CD4-positive, alpha-beta memory T cell (primary cell): ENCODE measurements at regions not wholly inside any gene's neighbourhood (a gene's known extent, or its start where the extent isn't known, plus 50 kb on each side); places are given as distances from the start of the nearest gene placed in this dataset.
A peak's percentile ranks its signal among the peaks of the same experiment; 100 is the strongest.

ENCODE experiments used
- CTCF ChIA-PET: fragments of 350-600 bp; sonication (Branson Sonifier 250); formaldehyde crosslinking; loops from one replicate; lab custom pipeline; 2021; ENCODE audit warnings: inconsistent platforms; ENCODE audit not compliant: partially characterized antibody; lab: Charles Lee
- POLR2A ChIA-PET: fragments of 350-600 bp; sonication (Branson Sonifier 250); formaldehyde crosslinking; loops from one replicate; lab custom pipeline; 2021; ENCODE audit not compliant: partially characterized antibody; lab: Charles Lee
- DNase-seq, 5 donors: peaks; one replicate each; pipeline versions ENCODE4 v3.0.0 to v3.0.0-alpha.2; 2020 to 2022; ENCODE audit warnings: mixed read lengths in 1 of 5
- H3K27ac ChIP-seq: one replicate; pipeline ENCODE4 v1.7.0; 2013; ENCODE audit warnings: low read depth, low read length
- H3K27me3 ChIP-seq: 2 replicates; pipeline ENCODE4 v1.7.0; 2013; ENCODE audit warnings: mild to moderate bottlenecking, low read length, moderate library complexity; ENCODE audit not compliant: insufficient read depth
- H3K36me3 ChIP-seq: 2 replicates; pipeline ENCODE4 v1.7.0; 2013; ENCODE audit warnings: mild to moderate bottlenecking, low read length, moderate library complexity; ENCODE audit not compliant: insufficient read depth
- H3K4me1 ChIP-seq: 2 replicates; pipeline ENCODE4 v1.7.0; 2013; ENCODE audit warnings: mild to moderate bottlenecking, low read length, moderate library complexity; ENCODE audit not compliant: insufficient read depth
- H3K4me3 ChIP-seq, 2 donors: one replicate each; pipeline ENCODE4 v1.7.0; 2013; ENCODE audit warnings: low read length in 2 of 2, mild to moderate bottlenecking in 1 of 2
- H3K9me3 ChIP-seq, 2 donors: one replicate each; pipeline ENCODE4 v1.7.0; 2013; ENCODE audit warnings: low read length in 2 of 2, control low read depth in 1 of 2; ENCODE audit not compliant: control insufficient read depth in 1 of 2
- H3K27ac Mint-ChIP-seq, 7 donors: one replicate each; pipeline ENCODE4 v1.8.0; 2020 to 2021; ENCODE audit warnings: mixed read lengths in 7 of 7, mild to moderate bottlenecking in 6 of 7, inconsistent platforms in 3 of 7, moderate library complexity in 3 of 7
- H3K27me3 Mint-ChIP-seq, 2 donors: one replicate each; pipeline ENCODE4 v1.8.0; 2020 to 2021; ENCODE audit warnings: mixed read lengths in 2 of 2
- H3K36me3 Mint-ChIP-seq, 2 donors: one replicate each; pipeline ENCODE4 v1.8.0; 2020 to 2021; ENCODE audit warnings: mixed read lengths in 2 of 2, inconsistent platforms in 1 of 2, mild to moderate bottlenecking in 1 of 2
- H3K4me1 Mint-ChIP-seq, 4 donors: one replicate each; pipeline ENCODE4 v1.8.0; 2020 to 2021; ENCODE audit warnings: mixed read lengths in 4 of 4, mild to moderate bottlenecking in 1 of 4
- H3K4me3 Mint-ChIP-seq, 8 donors: one replicate each; pipeline ENCODE4 v1.8.0; 2020 to 2021; ENCODE audit warnings: mixed read lengths in 8 of 8, mild to moderate bottlenecking in 7 of 8, moderate library complexity in 6 of 8, inconsistent platforms in 3 of 8
- H3K9me3 Mint-ChIP-seq, 8 donors: one replicate each; pipeline ENCODE4 v1.8.0; 2020 to 2021; ENCODE audit warnings: mixed read lengths in 8 of 8, mild to moderate bottlenecking in 5 of 8, inconsistent platforms in 3 of 8, moderate library complexity in 1 of 8
- intact Hi-C: fragments of 100-400 bp; cut with micrococcal nuclease; formaldehyde crosslinking; loops from one replicate; pipeline ENCODE4 v1.15.1; 2023

GRCh38 chr13:109873351-109874123 is 87.2 kb upstream of the IRS2 start:
- intact Hi-C loops, result no loop called here
- CTCF ChIA-PET, result no interaction called here
- no peaks in the 10 kb centered on the region for H3K36me3 ChIP-seq
- no peak for DNase-seq
- peaks cover 8% of the 10 kb centered on the region for H3K4me1 ChIP-seq
- peaks cover 12 to 18% of the 10 kb centered on the region in 2 donors for H3K27me3 Mint-ChIP-seq
- H3K36me3 Mint-ChIP-seq, result no peaks in the 10 kb centered on the region
- no peak overlapping the region for H3K4me3 Mint-ChIP-seq
- no peak overlapping the region for H3K4me3 ChIP-seq
- no peaks in the 10 kb centered on the region for H3K9me3 Mint-ChIP-seq
- no peaks in the 10 kb centered on the region for H3K9me3 ChIP-seq
- POLR2A ChIA-PET, result no interaction called here
- H3K27ac ChIP-seq, result no peak overlapping the region
- H3K4me1 Mint-ChIP-seq, result peaks cover 0 to 5% (median 2%) of the 10 kb centered on the region in 4 donors
- no peak overlapping the region for H3K27ac Mint-ChIP-seq
- H3K27me3 ChIP-seq, result no peaks in the 10 kb centered on the region

DNA sequence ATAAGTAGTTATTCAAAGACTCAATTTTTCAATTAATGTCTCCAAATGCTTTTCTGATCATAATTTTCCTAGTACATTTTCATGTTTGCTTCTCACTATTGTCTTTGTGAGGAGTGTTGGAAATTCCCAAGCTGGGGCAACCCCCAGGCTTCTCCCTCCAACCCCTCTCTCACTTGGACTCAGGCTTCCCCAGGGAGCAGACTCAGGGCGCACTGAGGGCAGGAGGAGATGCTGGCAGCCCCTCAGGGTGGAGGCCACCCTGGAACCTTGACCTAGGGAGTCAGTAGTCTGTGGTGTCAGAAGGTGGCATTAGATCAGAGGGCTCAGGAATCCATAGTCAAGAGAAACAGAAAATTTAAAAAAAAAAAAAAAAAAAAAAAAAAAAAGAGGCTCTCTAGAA is 86.5 kb upstream of the IRS2 start:
- H3K9me3 Mint-ChIP-seq, result no peaks in the 10 kb centered on the region
- ChIA-PET CTCF (no interaction called here), POLR2A (no interaction called here)
- peaks cover 0 to 5% (median 2%) of the 10 kb centered on the region in 4 donors for H3K4me1 Mint-ChIP-seq
- intact Hi-C loops, result no loop called here
- no peak overlapping the region for H3K4me3 Mint-ChIP-seq
- Histone ChIP-seq H3K9me3 (no peaks in the 10 kb centered on the region), H3K4me1 (peaks cover 8% of the 10 kb centered on the region), H3K27me3 (no peaks in the 10 kb centered on the region), H3K27ac (no peak overlapping the region), H3K36me3 (no peaks in the 10 kb centered on the region), H3K4me3 (no peak overlapping the region)
- H3K27me3 Mint-ChIP-seq, result peaks cover 12 to 17% of the 10 kb centered on the region in 2 donors
- no peak for DNase-seq
- H3K36me3 Mint-ChIP-seq, result no peaks in the 10 kb centered on the region
- H3K27ac Mint-ChIP-seq, result no peak overlapping the region

GRCh38 chr13:109870696-109871370 is 84.5 kb upstream of the IRS2 start:
- Mint-ChIP-seq H3K4me3 (no peak overlapping the region), H3K9me3 (no peaks in the 10 kb centered on the region), H3K27me3 (peaks cover 17% of the 10 kb centered on the region in 2 donors), H3K36me3 (no peaks in the 10 kb centered on the region), H3K4me1 (peaks cover 0 to 5% (median 2%) of the 10 kb centered on the region in 4 donors), H3K27ac (no peak overlapping the region)
- CTCF ChIA-PET, result interaction anchor here (0.5 kb wide), 1 partner anchor 910 kb away, joined by 3 read pairs; no protein-coding TSS in a partner anchor
- POLR2A ChIA-PET, result no interaction called here
- Histone ChIP-seq H3K27ac (no peak overlapping the region), H3K4me3 (no peak overlapping the region), H3K4me1 (peaks cover 8% of the 10 kb centered on the region), H3K36me3 (no peaks in the 10 kb centered on the region), H3K27me3 (no peaks in the 10 kb centered on the region), H3K9me3 (no peaks in the 10 kb centered on the region)
- intact Hi-C loops, result no loop called here
- no peak for DNase-seq

GRCh38 chr13:109870274-109870673 is 83.9 kb upstream of the IRS2 start:
- H3K4me3 Mint-ChIP-seq, result peak overlapping the region in 1 of 8 donors; percentile 27
- H3K36me3 Mint-ChIP-seq, result no peaks in the 10 kb centered on the region
- H3K27ac Mint-ChIP-seq, result no peak overlapping the region
- Histone ChIP-seq H3K9me3 (no peaks in the 10 kb centered on the region), H3K4me1 (peaks cover 8% of the 10 kb centered on the region), H3K27ac (no peak overlapping the region), H3K27me3 (no peaks in the 10 kb centered on the region), H3K36me3 (no peaks in the 10 kb centered on the region), H3K4me3 (no peak overlapping the region)
- ChIA-PET POLR2A (no interaction called here), CTCF (no interaction called here)
- no peak for DNase-seq
- intact Hi-C loops, result no loop called here
- H3K9me3 Mint-ChIP-seq, result no peaks in the 10 kb centered on the region
- peaks cover 15 to 16% of the 10 kb centered on the region in 2 donors for H3K27me3 Mint-ChIP-seq
- peaks cover 0 to 5% (median 2%) of the 10 kb centered on the region in 4 donors for H3K4me1 Mint-ChIP-seq

DNA sequence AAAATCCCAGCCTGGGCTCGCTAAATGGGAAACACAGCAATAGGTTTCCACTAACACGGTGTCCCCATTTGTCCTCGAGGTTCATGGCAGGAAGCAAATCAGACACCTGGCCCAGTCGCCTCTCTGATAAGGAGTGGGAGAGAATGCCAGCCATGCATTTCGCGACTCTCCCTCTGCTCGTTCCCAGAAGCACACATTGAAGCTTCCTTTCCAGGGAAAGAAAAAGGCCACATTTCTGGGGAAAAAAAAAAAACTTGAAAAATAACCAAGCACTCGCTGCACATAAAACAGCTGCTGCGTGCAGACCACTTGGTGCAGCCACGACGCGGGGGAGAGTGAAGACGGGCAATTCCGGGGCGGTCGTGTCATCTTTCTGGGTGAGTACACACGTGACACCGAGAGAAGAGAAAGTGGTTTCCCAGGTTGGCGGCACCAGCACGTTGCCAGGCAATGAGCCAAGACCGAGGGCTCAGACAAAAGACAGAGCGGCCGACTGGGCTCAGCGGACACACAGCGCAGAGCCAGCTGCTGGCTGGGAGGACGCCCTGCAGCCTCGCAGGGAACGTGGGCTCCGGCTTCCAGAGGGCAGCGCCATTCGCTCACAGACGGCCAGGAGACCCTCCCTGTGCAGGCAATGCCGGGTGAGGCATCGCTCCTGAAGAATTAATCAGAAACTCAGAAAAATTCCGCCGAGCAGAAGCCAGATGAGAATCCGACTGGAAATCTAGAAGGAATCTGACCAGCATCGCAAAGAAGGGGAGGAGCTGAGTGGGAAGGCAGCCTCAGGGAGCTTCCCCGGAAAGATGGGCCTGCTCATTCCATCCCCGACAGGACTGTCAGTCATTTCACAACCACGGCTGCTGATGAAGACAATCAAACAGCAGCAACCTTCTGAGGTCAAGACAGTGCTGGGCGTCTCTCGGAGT is 83.2 kb upstream of the IRS2 start:
- Histone ChIP-seq H3K36me3 (no peaks in the 10 kb centered on the region), H3K9me3 (no peaks in the 10 kb centered on the region), H3K27ac (no peak overlapping the region), H3K4me1 (peaks cover 8% of the 10 kb centered on the region), H3K27me3 (no peaks in the 10 kb centered on the region), H3K4me3 (no peak overlapping the region)
- peak in 1 of 5 donors; percentile 4 for DNase-seq
- H3K9me3 Mint-ChIP-seq, result no peaks in the 10 kb centered on the region
- POLR2A ChIA-PET, result no interaction called here
- intact Hi-C loops, result no loop called here
- H3K27me3 Mint-ChIP-seq, result peaks cover 14 to 15% of the 10 kb centered on the region in 2 donors
- CTCF ChIA-PET, result no interaction called here
- peak overlapping the region; percentile 23 to 71 (median 52) for H3K4me3 Mint-ChIP-seq
- peaks cover 0 to 5% (median 2%) of the 10 kb centered on the region in 4 donors for H3K4me1 Mint-ChIP-seq
- no peak overlapping the region for H3K27ac Mint-ChIP-seq
- no peaks in the 10 kb centered on the region for H3K36me3 Mint-ChIP-seq

- H3K36me3 Mint-ChIP-seq, result no peaks in the 10 kb centered on the region
- H3K9me3 Mint-ChIP-seq, result no peaks in the 10 kb centered on the region
- CTCF ChIA-PET, result no interaction called here
- peak overlapping the region in 3 of 8 donors; percentile 38 to 71 (median 59) for H3K4me3 Mint-ChIP-seq
- intact Hi-C loops, result no loop called here
- Histone ChIP-seq H3K36me3 (no peaks in the 10 kb centered on the region), H3K9me3 (no peaks in the 10 kb centered on the region), H3K4me3 (no peak overlapping the region), H3K4me1 (peaks cover 8% of the 10 kb centered on the region), H3K27me3 (no peaks in the 10 kb centered on the region), H3K27ac (no peak overlapping the region)
- H3K27ac Mint-ChIP-seq, result no peak overlapping the region
- POLR2A ChIA-PET, result no interaction called here
- DNase-seq, result no peak
- peaks cover 6 to 12% of the 10 kb centered on the region in 2 donors for H3K27me3 Mint-ChIP-seq
- H3K4me1 Mint-ChIP-seq, result peaks cover 0 to 5% (median 2%) of the 10 kb centered on the region in 4 donors
Measured at GRCh38 chr13:109868578-109869311, 82.4 kb upstream of the IRS2 start.
